HuH-7.5 (cell line): ENCODE measurements at regions not wholly inside any gene's neighbourhood (a gene's known extent, or its start where the extent isn't known, plus 50 kb on each side); places are given as distances from the start of the nearest gene placed in this dataset.

Experiments
- DNase-seq: peaks from one replicate; pipeline ENCODE4 v3.0.0; 2011; ENCODE audit warnings: low spot score

GRCh38 chr15:58271410-58271809 is 133.2 kb downstream of the AQP9 start:
- no peak for DNase-seq

- DNase-seq, result no peak
Measured at GRCh38 chr15:58273104-58273503, 134.9 kb downstream of the AQP9 start.

- DNase-seq, result no peak
Measured at GRCh38 chr15:58274885-58275284, 136.7 kb downstream of the AQP9 start.

GRCh38 chr15:58275785-58276184 is 137.6 kb downstream of the AQP9 start:
- no peak for DNase-seq

GRCh38 chr15:58276924-58277323 is 138.7 kb downstream of the AQP9 start:
- no peak for DNase-seq

GRCh38 chr15:58277333-58277732 is 139.2 kb downstream of the AQP9 start:
- no peak for DNase-seq

- no peak for DNase-seq
Measured at GRCh38 chr15:58279106-58279505, 140.9 kb downstream of the AQP9 start.

GRCh38 chr15:58279654-58280053 is 141.5 kb downstream of the AQP9 start:
- DNase-seq, result no peak

- DNase-seq, result no peak
Measured at GRCh38 chr15:58282060-58282708, 144.0 kb downstream of the AQP9 start.

- no peak for DNase-seq
Measured at GRCh38 chr15:58283302-58283701, 145.1 kb downstream of the AQP9 start.

- no peak for DNase-seq
Measured at GRCh38 chr15:58284293-58284692, 146.1 kb downstream of the AQP9 start.

- DNase-seq, result peak; percentile 33
Measured at GRCh38 chr15:58285212-58285920, 146.4 kb upstream of the LIPC start.

GRCh38 chr15:58285921-58286278 is 145.9 kb upstream of the LIPC start:
- DNase-seq, result no peak

GRCh38 chr15:58286523-58286922 is 145.3 kb upstream of the LIPC start:
- DNase-seq, result no peak

- no peak for DNase-seq
Measured at GRCh38 chr15:58287891-58288290, 143.9 kb upstream of the LIPC start.

GRCh38 chr15:58288592-58288991 is 143.2 kb upstream of the LIPC start:
- DNase-seq, result no peak

- DNase-seq, result no peak
Measured at GRCh38 chr15:58291848-58292247, 139.9 kb upstream of the LIPC start.

- no peak for DNase-seq
Measured at GRCh38 chr15:58292751-58293175, 139.0 kb upstream of the LIPC start.

- DNase-seq, result no peak
Measured at GRCh38 chr15:58293622-58294550, 137.9 kb upstream of the LIPC start.

- no peak for DNase-seq
Measured at GRCh38 chr15:58294681-58295254, 137.0 kb upstream of the LIPC start.

- DNase-seq, result no peak
Measured at GRCh38 chr15:58295637-58296215, 136.1 kb upstream of the LIPC start.

- DNase-seq, result no peak
Measured at GRCh38 chr15:58296276-58296675, 135.5 kb upstream of the LIPC start.
